ENCODE measurements at regions not wholly inside any gene's neighbourhood (a gene's known extent, or its start where the extent isn't known, plus 50 kb on each side); places are given as distances from the start of the nearest gene placed in this dataset.

- TF ChIP-seq CTCF (IDR thresholded peaks at IDR 0.05): no peak
- no peak overlapping the region for H3K27ac ChIP-seq
- H3K9me3 ChIP-seq: no peaks in the 10 kb centered on the region
- no peak overlapping the region for H3K4me3 ChIP-seq (ENCODE audit: low read depth in 1 of 2, low read length in 1 of 2)
- no peaks in the 10 kb centered on the region for H3K36me3 ChIP-seq
- no peaks in the 10 kb centered on the region for H3K4me1 ChIP-seq (ENCODE audit: control insufficient read depth in 1 of 2, insufficient read depth in 1 of 2, low read depth in 1 of 2, low read length in 1 of 2)
- peaks cover 9% of the 10 kb centered on the region for H3K27me3 ChIP-seq
Observed at GRCh38 chr20:48571949-48572847, 255.6 kb downstream of the PREX1 start.

- Histone ChIP-seq H3K4me1 (ENCODE audit: control insufficient read depth in 1 of 2, insufficient read depth in 1 of 2, low read depth in 1 of 2, low read length in 1 of 2) (no peaks in the 10 kb centered on the region), H3K36me3 (no peaks in the 10 kb centered on the region), H3K9me3 (no peaks in the 10 kb centered on the region), H3K27me3 (peaks cover 17% of the 10 kb centered on the region), H3K27ac (no peak overlapping the region), H3K4me3 (ENCODE audit: low read depth in 1 of 2, low read length in 1 of 2) (no peak overlapping the region)
- no peak for TF ChIP-seq CTCF (IDR thresholded peaks at IDR 0.05)
Observed at GRCh38 chr20:48569679-48570078, 258.1 kb downstream of the PREX1 start.

DNA sequence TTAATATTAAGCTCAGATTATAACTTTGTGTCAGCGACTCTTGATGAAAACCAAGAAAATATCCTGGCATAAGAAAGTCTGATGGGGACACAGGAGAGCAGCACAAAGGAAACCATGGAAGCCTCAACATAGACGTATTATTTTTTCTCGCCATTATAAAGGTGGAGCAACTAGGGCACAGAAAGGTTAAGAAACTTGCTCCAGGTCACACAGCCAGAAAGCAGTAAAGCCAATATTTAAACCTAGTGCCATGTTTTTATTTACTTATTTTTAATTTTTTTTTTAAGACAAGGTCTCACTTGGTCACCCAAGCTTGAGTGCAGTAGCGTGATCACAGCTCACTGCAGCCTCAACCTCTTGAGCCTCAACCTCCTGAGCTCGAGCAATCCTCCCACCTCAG, 259.3 kb downstream of the PREX1 start:
- Histone ChIP-seq H3K27ac (no peak overlapping the region), H3K9me3 (no peaks in the 10 kb centered on the region), H3K27me3 (peaks cover 17% of the 10 kb centered on the region), H3K4me1 (ENCODE audit: control insufficient read depth in 1 of 2, insufficient read depth in 1 of 2, low read depth in 1 of 2, low read length in 1 of 2) (no peaks in the 10 kb centered on the region), H3K4me3 (ENCODE audit: low read depth in 1 of 2, low read length in 1 of 2) (no peak overlapping the region), H3K36me3 (no peaks in the 10 kb centered on the region)
- TF ChIP-seq CTCF (IDR thresholded peaks at IDR 0.05): no peak

GRCh38 chr20:48567145-48567544, 260.7 kb downstream of the PREX1 start:
- H3K27ac ChIP-seq: no peak overlapping the region
- TF ChIP-seq CTCF (IDR thresholded peaks at IDR 0.05): no peak

DNA sequence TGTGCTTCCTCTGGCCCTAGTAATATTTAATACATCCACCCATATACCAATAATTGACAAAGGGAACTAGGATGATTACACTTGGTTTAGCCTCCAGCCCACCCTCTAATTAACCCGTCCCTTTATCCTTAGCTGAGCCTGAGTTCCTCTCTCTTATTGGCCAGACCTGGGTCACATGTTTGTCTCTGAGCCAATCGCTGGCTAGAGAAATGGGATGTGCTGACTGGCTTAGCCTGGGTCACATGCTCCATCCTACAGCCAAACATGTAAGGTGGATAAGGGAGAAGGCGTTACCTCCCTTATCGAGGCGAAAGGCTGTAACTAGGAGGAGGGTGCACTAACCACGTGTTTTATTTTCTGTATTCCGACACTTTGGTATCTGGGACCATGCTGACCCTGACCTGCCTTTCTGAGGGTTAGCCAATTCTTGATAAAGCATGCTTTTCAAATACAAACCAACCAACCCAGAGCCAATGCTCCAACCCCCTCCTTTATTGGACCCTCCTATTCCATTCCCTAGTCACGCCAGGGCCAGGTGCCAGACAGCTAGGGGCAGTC, 262.7 kb downstream of the PREX1 start:
- H3K27me3 ChIP-seq: peaks cover 13% of the 10 kb centered on the region
- no peaks in the 10 kb centered on the region for H3K9me3 ChIP-seq
- no peaks in the 10 kb centered on the region for H3K4me1 ChIP-seq (ENCODE audit: control insufficient read depth in 1 of 2, insufficient read depth in 1 of 2, low read depth in 1 of 2, low read length in 1 of 2)
- no peaks in the 10 kb centered on the region for H3K36me3 ChIP-seq
- H3K27ac ChIP-seq: no peak overlapping the region
- H3K4me3 ChIP-seq (ENCODE audit: low read depth in 1 of 2, low read length in 1 of 2): no peak overlapping the region
- TF ChIP-seq CTCF (IDR thresholded peaks at IDR 0.05): no peak

More at GRCh38 chr20:48567145-48567544, 260.7 kb downstream of the PREX1 start:
- Histone ChIP-seq H3K9me3 (no peaks in the 10 kb centered on the region), H3K4me1 (ENCODE audit: control insufficient read depth in 1 of 2, insufficient read depth in 1 of 2, low read depth in 1 of 2, low read length in 1 of 2) (no peaks in the 10 kb centered on the region), H3K36me3 (no peaks in the 10 kb centered on the region), H3K27me3 (peaks cover 17% of the 10 kb centered on the region), H3K4me3 (ENCODE audit: low read depth in 1 of 2, low read length in 1 of 2) (no peak overlapping the region)
